ENCODE measurements at regions not wholly inside any gene's neighbourhood (a gene's known extent, or its start where the extent isn't known, plus 50 kb on each side); places are given as distances from the start of the nearest gene placed in this dataset.

GRCh38 chr15:91357486-91357885, 257.4 kb downstream of the SV2B start:
- DNase-seq = no peak
- Histone ChIP-seq H3K27me3 (ENCODE audit: insufficient read depth) (no peaks in the 10 kb centered on the region), H3K9ac (no peak overlapping the region), H4K20me1 (ENCODE audit: insufficient read depth) (no peaks in the 10 kb centered on the region), H3K4me1 (ENCODE audit: control insufficient read depth in 1 of 2, insufficient read depth in 2 of 2, low read depth in 1 of 2, low read length in 1 of 2) (no peaks in the 10 kb centered on the region), H3K27ac (ENCODE audit: low read depth in 2 of 2, low read length in 1 of 2) (no peak overlapping the region), H2AFZ (ENCODE audit: low read depth) (no peak overlapping the region), H3K9me3 (no peaks in the 10 kb centered on the region), H3F3A (replicated peaks; ENCODE audit: insufficient read depth) (no peaks in the 10 kb centered on the region), H3K9me2 (no peaks in the 10 kb centered on the region), H3K4me3 (ENCODE audit: low read depth in 2 of 2, low read length in 1 of 2) (no peak overlapping the region), H3K79me2 (ENCODE audit: insufficient read depth) (no peaks in the 10 kb centered on the region), H3K4me2 (no peak overlapping the region), H3K36me3 (replicated peaks in 1 of 2; ENCODE audit: control insufficient read depth in 1 of 2, insufficient read depth in 2 of 2, low read length in 1 of 2) (no peaks in the 10 kb centered on the region)
- WGBS (ENCODE audit: low lambda C conversion rate) = 67% methylated on average over 10 of the region's 10 CpGs
- TF ChIP-seq TCF12 (IDR thresholded peaks at IDR 0.05) (no peak), USF2 (IDR thresholded peaks at IDR 0.05; ENCODE audit: borderline replicate concordance, low read depth, low read length) (no peak), IRF3 (IDR thresholded peaks at IDR 0.05; ENCODE audit: low read depth, low read length) (no peak), YY1 (IDR thresholded peaks at IDR 0.05; ENCODE audit: low read depth) (no peak), EP300 (IDR thresholded peaks at IDR 0.05; ENCODE audit: borderline replicate concordance in 1 of 2, low read depth in 1 of 2, low read length in 1 of 2) (no peak), MEF2A (IDR thresholded peaks at IDR 0.05; ENCODE audit: borderline replicate concordance, low read depth) (no peak), FOSL2 (IDR thresholded peaks at IDR 0.05; ENCODE audit: borderline replicate concordance, low read depth) (no peak), TAF1 (IDR thresholded peaks at IDR 0.05; ENCODE audit: borderline replicate concordance, low read depth, low read length) (no peak), REST (IDR thresholded peaks at IDR 0.05; ENCODE audit: low read depth, low read length) (no peak)
- TF ChIP-seq, protein P1, sequence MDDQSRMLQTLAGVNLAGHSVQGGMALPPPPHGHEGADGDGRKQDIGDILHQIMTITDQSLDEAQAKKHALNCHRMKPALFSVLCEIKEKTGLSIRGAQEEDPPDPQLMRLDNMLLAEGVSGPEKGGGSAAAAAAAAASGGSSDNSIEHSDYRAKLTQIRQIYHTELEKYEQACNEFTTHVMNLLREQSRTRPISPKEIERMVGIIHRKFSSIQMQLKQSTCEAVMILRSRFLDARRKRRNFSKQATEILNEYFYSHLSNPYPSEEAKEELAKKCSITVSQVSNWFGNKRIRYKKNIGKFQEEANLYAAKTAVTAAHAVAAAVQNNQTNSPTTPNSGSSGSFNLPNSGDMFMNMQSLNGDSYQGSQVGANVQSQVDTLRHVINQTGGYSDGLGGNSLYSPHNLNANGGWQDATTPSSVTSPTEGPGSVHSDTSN (IDR thresholded peaks at IDR 0.05) = no peak
- POLR2A ChIA-PET = no interaction called here
- CTCF ChIA-PET = interaction anchor here (1.0 to 1.4 kb wide), 2 partner anchors 25 to 28 kb away, joined by 3 to 5 read pairs; no protein-coding TSS in a partner anchor

DNA sequence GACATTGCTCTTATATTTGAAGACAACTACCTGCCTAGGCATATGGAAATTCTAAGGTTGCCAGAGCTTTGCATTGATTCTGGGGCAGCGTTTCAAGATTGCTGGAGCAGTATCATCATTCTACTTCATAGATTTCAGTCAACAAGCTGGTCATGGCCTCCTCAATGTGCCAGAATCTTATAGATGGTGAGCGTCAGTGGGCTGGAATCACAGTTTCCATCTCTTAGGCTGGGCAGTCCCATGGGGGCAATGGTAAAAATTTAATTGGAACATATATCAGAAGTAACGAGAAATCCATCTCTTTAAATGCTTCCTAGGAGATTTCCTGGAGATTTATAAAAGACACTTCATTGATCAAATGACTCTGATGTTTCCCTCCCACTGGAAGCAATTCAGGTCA, 258.3 kb downstream of the SV2B start:
- CTCF ChIA-PET = interaction anchor here (1.4 kb wide), 1 partner anchor 26 kb away, joined by 3 read pairs; no protein-coding TSS in a partner anchor
- no peak overlapping the region for H2AFZ ChIP-seq (ENCODE audit: low read depth)
- no peak for TF ChIP-seq RAD21 (IDR thresholded peaks at IDR 0.05; ENCODE audit: low read length)
- TF ChIP-seq, protein P2, sequence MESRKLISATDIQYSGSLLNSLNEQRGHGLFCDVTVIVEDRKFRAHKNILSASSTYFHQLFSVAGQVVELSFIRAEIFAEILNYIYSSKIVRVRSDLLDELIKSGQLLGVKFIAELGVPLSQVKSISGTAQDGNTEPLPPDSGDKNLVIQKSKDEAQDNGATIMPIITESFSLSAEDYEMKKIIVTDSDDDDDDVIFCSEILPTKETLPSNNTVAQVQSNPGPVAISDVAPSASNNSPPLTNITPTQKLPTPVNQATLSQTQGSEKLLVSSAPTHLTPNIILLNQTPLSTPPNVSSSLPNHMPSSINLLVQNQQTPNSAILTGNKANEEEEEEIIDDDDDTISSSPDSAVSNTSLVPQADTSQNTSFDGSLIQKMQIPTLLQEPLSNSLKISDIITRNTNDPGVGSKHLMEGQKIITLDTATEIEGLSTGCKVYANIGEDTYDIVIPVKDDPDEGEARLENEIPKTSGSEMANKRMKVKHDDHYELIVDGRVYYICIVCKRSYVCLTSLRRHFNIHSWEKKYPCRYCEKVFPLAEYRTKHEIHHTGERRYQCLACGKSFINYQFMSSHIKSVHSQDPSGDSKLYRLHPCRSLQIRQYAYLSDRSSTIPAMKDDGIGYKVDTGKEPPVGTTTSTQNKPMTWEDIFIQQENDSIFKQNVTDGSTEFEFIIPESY (IDR thresholded peaks at IDR 0.05; ENCODE audit: borderline replicate concordance, low read depth) = no peak
- no peak for TF ChIP-seq SIN3A (IDR thresholded peaks at IDR 0.05; ENCODE audit: borderline replicate concordance, low read depth, low read length)
- TF ChIP-seq MXI1 (IDR thresholded peaks at IDR 0.05; ENCODE audit: low read depth, low read length) = no peak
- no peak for TF ChIP-seq YY1 (IDR thresholded peaks at IDR 0.05; ENCODE audit: low read depth)
- TF ChIP-seq EZH2phosphoT487 (IDR thresholded peaks at IDR 0.05; ENCODE audit: borderline replicate concordance, low read depth) = no peak

More for the DNA sequence above, 258.3 kb downstream of the SV2B start:
- Histone ChIP-seq H3K4me2 (no peak overlapping the region), H3K4me3 (ENCODE audit: low read depth in 2 of 2, low read length in 1 of 2) (no peak overlapping the region), H3F3A (replicated peaks; ENCODE audit: insufficient read depth) (no peaks in the 10 kb centered on the region), H3K9ac (no peak overlapping the region), H3K9me3 (no peaks in the 10 kb centered on the region), H3K27ac (ENCODE audit: low read depth in 2 of 2, low read length in 1 of 2) (no peak overlapping the region), H3K9me2 (no peaks in the 10 kb centered on the region), H4K20me1 (ENCODE audit: insufficient read depth) (no peaks in the 10 kb centered on the region), H3K27me3 (ENCODE audit: insufficient read depth) (no peaks in the 10 kb centered on the region), H3K79me2 (ENCODE audit: insufficient read depth) (no peaks in the 10 kb centered on the region), H3K4me1 (ENCODE audit: control insufficient read depth in 1 of 2, insufficient read depth in 2 of 2, low read depth in 1 of 2, low read length in 1 of 2) (no peaks in the 10 kb centered on the region), H3K36me3 (replicated peaks in 1 of 2; ENCODE audit: control insufficient read depth in 1 of 2, insufficient read depth in 2 of 2, low read length in 1 of 2) (no peaks in the 10 kb centered on the region)
- no peak for DNase-seq
- 40% methylated on average over 3 of the region's 3 CpGs for WGBS (ENCODE audit: low lambda C conversion rate)
- POLR2A ChIA-PET = no interaction called here
